Osteoblast (primary cell): ENCODE measurements at regions not wholly inside any gene's neighbourhood (a gene's known extent, or its start where the extent isn't known, plus 50 kb on each side); places are given as distances from the start of the nearest gene placed in this dataset.

ENCODE experiments used
- DNase-seq: peaks from one replicate; pipeline ENCODE4 v3.0.0; 2011; ENCODE audit warnings: low spot score, mixed read lengths; ENCODE audit not compliant: insufficient read length; ENCODE audit errors: missing footprints
- H2AFZ ChIP-seq: 2 replicates; pipeline ENCODE4 v1.6.0; 2011; ENCODE audit warnings: mild to moderate bottlenecking, low read length
- H3K27ac ChIP-seq: 2 replicates; pipeline ENCODE4 v1.5.1; 2011; ENCODE audit warnings: mild to moderate bottlenecking, low read depth, low read length, moderate library complexity
- H3K27me3 ChIP-seq: 2 replicates; pipeline ENCODE4 v1.6.0; 2012; ENCODE audit warnings: mild to moderate bottlenecking, control low read depth, inconsistent platforms, low read length, moderate library complexity; ENCODE audit not compliant: insufficient read depth
- H3K36me3 ChIP-seq: 2 replicates; pipeline ENCODE4 v1.5.1; 2011; ENCODE audit warnings: mild to moderate bottlenecking, low read length, control low read depth, moderate library complexity; ENCODE audit not compliant: insufficient read depth
- H3K4me1 ChIP-seq: 2 replicates; pipeline ENCODE4 v1.5.1; 2011; ENCODE audit warnings: mild to moderate bottlenecking, low read length, control low read depth, moderate library complexity; ENCODE audit not compliant: insufficient read depth
- H3K4me2 ChIP-seq: 2 replicates; pipeline ENCODE4 v1.6.0; 2011; ENCODE audit warnings: mild to moderate bottlenecking, low read length; ENCODE audit not compliant: insufficient read depth
- H3K4me3 ChIP-seq: fragments of 200-600 bp; sonication (generic); 3 replicates; pipeline ENCODE4 v1.5.1; 2012; ENCODE audit warnings: mild to moderate bottlenecking, low read length, inconsistent platforms; ENCODE audit not compliant: insufficient read depth
- H3K79me2 ChIP-seq: 2 replicates; pipeline ENCODE4 v1.6.0; 2012; ENCODE audit warnings: mild to moderate bottlenecking, low read length, control low read depth, inconsistent platforms; ENCODE audit not compliant: insufficient read depth
- H3K9me3 ChIP-seq: 2 replicates; pipeline ENCODE4 v1.5.1; 2011; ENCODE audit warnings: low read depth, low read length, control low read depth
- H4K20me1 ChIP-seq: 2 replicates; pipeline ENCODE4 v1.6.0; 2012; ENCODE audit warnings: mild to moderate bottlenecking, low read length, control low read depth; ENCODE audit not compliant: insufficient read depth
- CTCF ChIP-seq: IDR thresholded peaks from 2 replicates; pipeline ENCODE4 v1.5.1; 2011; ENCODE audit warnings: mild to moderate bottlenecking, low read depth, low read length, moderate library complexity; ENCODE audit errors: extremely low read depth

GRCh38 chr2:109694190-109694589, 80.0 kb downstream of the SOWAHC start:
- peak overlapping the region; percentile 13 for H3K4me2 ChIP-seq
- DNase-seq = no peak
- no peaks in the 10 kb centered on the region for H3K27me3 ChIP-seq

GRCh38 chr2:109695290-109695689, 81.1 kb downstream of the SOWAHC start:
- peaks cover 15% of the 10 kb centered on the region for H3K4me1 ChIP-seq

More at GRCh38 chr2:109694190-109694589, 80.0 kb downstream of the SOWAHC start:
- Histone ChIP-seq H3K4me3 (no peak overlapping the region), H3K79me2 (no peaks in the 10 kb centered on the region), H3K36me3 (no peaks in the 10 kb centered on the region), H3K9me3 (no peaks in the 10 kb centered on the region), H2AFZ (no peak overlapping the region), H4K20me1 (no peaks in the 10 kb centered on the region), H3K4me1 (peaks cover 7% of the 10 kb centered on the region), H3K27ac (no peak overlapping the region)
- no peak for TF ChIP-seq CTCF

GRCh38 chr2:109699646-109700045, 85.5 kb downstream of the SOWAHC start:
- no peak overlapping the region for H3K27ac ChIP-seq
- H3K9me3 ChIP-seq = no peaks in the 10 kb centered on the region
- H2AFZ ChIP-seq = peak overlapping the region; percentile 8
- no peaks in the 10 kb centered on the region for H3K79me2 ChIP-seq
- H3K36me3 ChIP-seq = no peaks in the 10 kb centered on the region
- no peaks in the 10 kb centered on the region for H4K20me1 ChIP-seq
- peak overlapping the region; percentile 8 for H3K4me2 ChIP-seq
- no peak for TF ChIP-seq CTCF
- H3K27me3 ChIP-seq = no peaks in the 10 kb centered on the region
- H3K4me3 ChIP-seq = no peak overlapping the region
- DNase-seq = no peak
- H3K4me1 ChIP-seq = peaks cover 26% of the 10 kb centered on the region

More at GRCh38 chr2:109695290-109695689, 81.1 kb downstream of the SOWAHC start:
- no peak for DNase-seq
- no peaks in the 10 kb centered on the region for H3K36me3 ChIP-seq
- H3K27me3 ChIP-seq = no peaks in the 10 kb centered on the region
- no peak overlapping the region for H3K27ac ChIP-seq
- no peak overlapping the region for H2AFZ ChIP-seq
- no peaks in the 10 kb centered on the region for H3K79me2 ChIP-seq
- no peak for TF ChIP-seq CTCF
- no peak overlapping the region for H3K4me3 ChIP-seq
- no peaks in the 10 kb centered on the region for H4K20me1 ChIP-seq
- H3K4me2 ChIP-seq = no peak overlapping the region
- no peaks in the 10 kb centered on the region for H3K9me3 ChIP-seq

GRCh38 chr2:109700680-109701274, 86.6 kb downstream of the SOWAHC start:
- H3K9me3 ChIP-seq = no peaks in the 10 kb centered on the region
- no peak overlapping the region for H3K4me2 ChIP-seq

More at GRCh38 chr2:109700680-109701274, 86.6 kb downstream of the SOWAHC start:
- Histone ChIP-seq H2AFZ (no peak overlapping the region), H4K20me1 (no peaks in the 10 kb centered on the region), H3K4me1 (peaks cover 26% of the 10 kb centered on the region), H3K27me3 (no peaks in the 10 kb centered on the region), H3K4me3 (no peak overlapping the region), H3K79me2 (no peaks in the 10 kb centered on the region), H3K36me3 (no peaks in the 10 kb centered on the region), H3K27ac (no peak overlapping the region)
- no peak for DNase-seq
- TF ChIP-seq CTCF = no peak
